C4-2B (cell line): ENCODE measurements at regions not wholly inside any gene's neighbourhood (a gene's known extent, or its start where the extent isn't known, plus 50 kb on each side); places are given as distances from the start of the nearest gene placed in this dataset.

Experiments
- CTCF ChIP-seq: fragments of 450-650 bp; conservative IDR thresholded peaks from 2 replicates; pipeline ENCODE4 v1.5.1; 2017; ENCODE audit warnings: mild to moderate bottlenecking
- ZFX ChIP-seq: fragments of 450-650 bp; IDR thresholded peaks from 2 replicates; pipeline ENCODE4 v1.6.1; 2017

GRCh38 chr4:104128031-104128849 lies 366.5 kb downstream of the CXXC4 start:
- no peak for TF ChIP-seq CTCF
- no peak for TF ChIP-seq ZFX
